Muscle of leg (tissue), 3 donors: ENCODE measurements at regions not wholly inside any gene's neighbourhood (a gene's known extent, or its start where the extent isn't known, plus 50 kb on each side); places are given as distances from the start of the nearest gene placed in this dataset.

ENCODE experiments used
- DNase-seq: peaks from one replicate; pipeline ENCODE4 v3.0.0; 2013
- H3K27ac ChIP-seq: one replicate; pipeline ENCODE4 v1.5.1; 2013; ENCODE audit warnings: mild to moderate bottlenecking, low read length, control low read depth
- H3K27me3 ChIP-seq: one replicate; pipeline ENCODE4 v1.6.1; 2013; ENCODE audit warnings: low read length; ENCODE audit not compliant: control insufficient read depth, insufficient read depth
- H3K36me3 ChIP-seq: one replicate; pipeline ENCODE4 v1.6.1; 2013; ENCODE audit warnings: low read length; ENCODE audit not compliant: control insufficient read depth, insufficient read depth
- H3K4me1 ChIP-seq: one replicate; pipeline ENCODE4 v1.6.1; 2013; ENCODE audit warnings: low read length; ENCODE audit not compliant: control insufficient read depth, insufficient read depth
- H3K4me3 ChIP-seq: one replicate; pipeline ENCODE4 v1.5.1; 2013; ENCODE audit warnings: low read length, control low read depth
- H3K9me3 ChIP-seq: replicated peaks from 2 replicates; pipeline ENCODE4 v1.6.1; 2013; ENCODE audit warnings: low read depth, low read length; ENCODE audit not compliant: control insufficient read depth
- WGBS: methylation state at CpG from one replicate; pipeline ENCODE4 v1.1.5; 2013; ENCODE audit warnings: missing lambda C conversion rate; ENCODE audit not compliant: insufficient coverage; 5-methylcytosine and 5-hydroxymethylcytosine counted together

- WGBS: no CpG with 5 or more reads among the region's 2 CpGs
- peak; percentile 90 for DNase-seq
- Histone ChIP-seq H3K27me3 (no peaks in the 10 kb centered on the region), H3K36me3 (no peaks in the 10 kb centered on the region), H3K4me1 (no peaks in the 10 kb centered on the region), H3K27ac (peak overlapping the region; percentile 67), H3K9me3 (no peaks in the 10 kb centered on the region), H3K4me3 (no peak overlapping the region)
Measured at GRCh38 chr6:74689601-74690000, 516.3 kb downstream of the COL12A1 start.

DNA sequence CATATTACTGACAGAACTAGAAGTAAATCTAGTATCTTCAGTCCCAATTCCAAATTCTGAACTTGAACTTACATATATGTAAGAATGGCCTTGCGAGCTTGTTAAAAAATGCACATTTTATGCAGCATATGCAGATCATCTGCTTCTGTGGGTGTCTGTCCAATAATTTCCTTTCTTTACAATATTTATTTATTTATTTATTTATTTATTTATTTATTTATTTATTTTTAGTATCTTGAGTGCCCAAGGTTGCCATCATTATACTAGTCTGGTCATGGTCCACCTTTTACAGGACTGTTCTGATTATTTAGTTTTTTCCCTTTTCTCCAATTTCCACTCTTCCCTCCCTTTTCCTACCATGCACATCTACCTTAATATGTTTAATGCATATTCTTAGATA lies 528.4 kb downstream of the COL12A1 start:
- Histone ChIP-seq H3K4me1 (no peaks in the 10 kb centered on the region), H3K36me3 (no peaks in the 10 kb centered on the region), H3K27me3 (no peaks in the 10 kb centered on the region), H3K27ac (no peak overlapping the region), H3K9me3 (no peaks in the 10 kb centered on the region), H3K4me3 (no peak overlapping the region)
- WGBS: no CpG with 5 or more reads among the region's 1 CpG
- no peak for DNase-seq

GRCh38 chr6:74676906-74677305 lies 528.9 kb downstream of the COL12A1 start:
- H3K36me3 ChIP-seq: no peaks in the 10 kb centered on the region
- H3K4me3 ChIP-seq: no peak overlapping the region
- H3K4me1 ChIP-seq: no peaks in the 10 kb centered on the region
- H3K27ac ChIP-seq: no peak overlapping the region
- no CpG with 5 or more reads among the region's 1 CpG for WGBS
- no peak for DNase-seq
- no peaks in the 10 kb centered on the region for H3K9me3 ChIP-seq
- no peaks in the 10 kb centered on the region for H3K27me3 ChIP-seq

DNA sequence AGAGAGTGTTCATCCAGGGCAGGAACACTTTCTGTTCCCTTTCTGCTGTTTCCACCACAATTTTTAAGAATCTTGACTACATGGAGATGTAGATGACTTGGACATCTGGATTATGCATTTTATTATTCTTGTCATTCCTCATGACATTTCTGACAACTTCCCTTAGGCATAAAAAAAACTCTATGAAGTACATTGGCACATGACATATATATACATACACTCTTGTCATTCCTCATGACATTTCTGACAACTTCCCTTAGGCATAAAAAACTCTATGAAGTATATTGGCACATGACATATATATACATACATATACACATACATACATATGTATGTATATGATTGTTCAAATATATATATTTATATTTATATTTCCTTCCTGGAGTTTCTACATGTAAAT lies 531.5 kb downstream of the COL12A1 start:
- Histone ChIP-seq H3K9me3 (no peaks in the 10 kb centered on the region), H3K27ac (no peak overlapping the region), H3K4me3 (no peak overlapping the region), H3K4me1 (no peaks in the 10 kb centered on the region), H3K27me3 (no peaks in the 10 kb centered on the region), H3K36me3 (no peaks in the 10 kb centered on the region)
- DNase-seq: no peak

GRCh38 chr6:74671558-74672025 lies 534.3 kb downstream of the COL12A1 start:
- no peaks in the 10 kb centered on the region for H3K9me3 ChIP-seq
- H3K4me3 ChIP-seq: no peak overlapping the region
- H3K27ac ChIP-seq: no peak overlapping the region
- WGBS: 67% methylated on average over 2 of the region's 6 CpGs
- no peaks in the 10 kb centered on the region for H3K27me3 ChIP-seq
- no peak for DNase-seq
- H3K36me3 ChIP-seq: no peaks in the 10 kb centered on the region
- H3K4me1 ChIP-seq: no peaks in the 10 kb centered on the region

DNA sequence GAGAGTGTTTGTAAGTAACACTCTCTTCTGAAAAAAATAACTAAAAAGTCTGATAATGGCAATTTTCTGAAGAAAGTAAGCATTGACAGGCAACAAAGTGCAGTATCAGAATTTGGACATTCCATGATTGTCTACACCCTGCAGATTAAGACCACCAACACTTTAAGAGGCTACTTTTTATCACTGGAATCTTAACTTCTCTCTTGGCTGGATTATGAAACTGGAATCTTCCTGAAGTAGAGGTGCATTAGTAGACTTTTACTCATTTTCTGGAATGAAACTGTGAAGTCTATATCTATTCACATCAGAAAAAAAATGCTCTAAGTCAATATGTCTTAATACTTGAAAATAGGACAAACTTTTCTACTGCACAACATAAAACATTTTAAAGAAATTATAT lies 547.5 kb downstream of the COL12A1 start:
- Histone ChIP-seq H3K9me3 (peaks cover 2% of the 10 kb centered on the region), H3K4me3 (no peak overlapping the region), H3K36me3 (no peaks in the 10 kb centered on the region), H3K27me3 (no peaks in the 10 kb centered on the region), H3K4me1 (no peaks in the 10 kb centered on the region), H3K27ac (no peak overlapping the region)
- no peak for DNase-seq

GRCh38 chr6:74657931-74658330 lies 547.9 kb downstream of the COL12A1 start:
- WGBS: no CpG with 5 or more reads among the region's 1 CpG
- H3K4me3 ChIP-seq: no peak overlapping the region
- no peaks in the 10 kb centered on the region for H3K27me3 ChIP-seq
- no peaks in the 10 kb centered on the region for H3K36me3 ChIP-seq
- no peak overlapping the region for H3K27ac ChIP-seq
- no peaks in the 10 kb centered on the region for H3K4me1 ChIP-seq
- peaks cover 2% of the 10 kb centered on the region for H3K9me3 ChIP-seq
- no peak for DNase-seq

DNA sequence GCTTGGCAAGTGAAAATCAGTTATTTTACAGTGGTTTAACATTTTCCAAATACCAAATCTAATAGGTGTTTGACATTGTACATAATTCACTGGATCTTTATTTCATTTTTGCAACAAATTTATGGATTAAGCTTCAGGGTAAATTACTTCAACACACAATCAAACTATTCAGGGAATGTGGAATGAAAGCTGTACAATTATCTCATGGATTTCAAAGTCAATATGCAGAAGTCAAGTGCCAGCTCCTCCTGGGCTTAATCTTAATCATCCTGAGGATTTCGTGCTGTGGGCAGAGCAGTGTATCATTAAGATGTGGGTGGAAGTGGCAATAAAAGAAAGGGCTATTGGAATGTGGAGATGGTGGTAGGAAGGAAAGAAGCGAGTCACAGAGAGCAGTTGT lies 548.8 kb downstream of the COL12A1 start:
- Histone ChIP-seq H3K27me3 (no peaks in the 10 kb centered on the region), H3K9me3 (peaks cover 2% of the 10 kb centered on the region), H3K36me3 (no peaks in the 10 kb centered on the region), H3K4me3 (no peak overlapping the region), H3K27ac (no peak overlapping the region), H3K4me1 (no peaks in the 10 kb centered on the region)
- DNase-seq: no peak
- whole genome bisulfite sequencing: 43% methylated on average over 1 of the region's 2 CpGs

- H3K36me3 ChIP-seq: no peaks in the 10 kb centered on the region
- no peaks in the 10 kb centered on the region for H3K4me1 ChIP-seq
- no peak for DNase-seq
- no peak overlapping the region for H3K27ac ChIP-seq
- H3K9me3 ChIP-seq: peaks cover 2% of the 10 kb centered on the region
- no peaks in the 10 kb centered on the region for H3K27me3 ChIP-seq
- H3K4me3 ChIP-seq: no peak overlapping the region
- no CpG with 5 or more reads among the region's 1 CpG for WGBS
Measured at GRCh38 chr6:74656453-74656852, 549.4 kb downstream of the COL12A1 start.

DNA sequence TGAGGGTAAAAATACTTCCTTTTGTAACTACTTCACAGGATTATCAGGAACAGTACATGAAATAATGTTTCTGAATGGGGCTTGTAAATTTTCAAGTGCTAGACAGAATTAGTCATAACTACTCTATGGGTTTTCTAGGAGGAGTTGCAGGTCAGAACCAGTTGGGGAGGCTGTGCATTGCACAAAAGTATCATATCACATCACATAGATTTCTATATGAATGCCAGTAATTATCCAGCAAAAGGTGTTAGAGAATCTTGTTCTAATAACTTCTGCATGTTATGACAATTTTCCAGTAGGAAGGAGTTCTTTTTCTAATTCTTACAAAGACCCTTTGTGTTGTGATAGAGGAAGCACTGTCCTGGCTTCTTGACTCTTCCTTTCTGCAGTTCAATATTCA lies 551.6 kb downstream of the COL12A1 start:
- no peak overlapping the region for H3K27ac ChIP-seq
- no peak overlapping the region for H3K4me3 ChIP-seq
- H3K9me3 ChIP-seq: no peaks in the 10 kb centered on the region
- no peak for DNase-seq
- no peaks in the 10 kb centered on the region for H3K4me1 ChIP-seq
- no peaks in the 10 kb centered on the region for H3K36me3 ChIP-seq
- no peaks in the 10 kb centered on the region for H3K27me3 ChIP-seq

DNA sequence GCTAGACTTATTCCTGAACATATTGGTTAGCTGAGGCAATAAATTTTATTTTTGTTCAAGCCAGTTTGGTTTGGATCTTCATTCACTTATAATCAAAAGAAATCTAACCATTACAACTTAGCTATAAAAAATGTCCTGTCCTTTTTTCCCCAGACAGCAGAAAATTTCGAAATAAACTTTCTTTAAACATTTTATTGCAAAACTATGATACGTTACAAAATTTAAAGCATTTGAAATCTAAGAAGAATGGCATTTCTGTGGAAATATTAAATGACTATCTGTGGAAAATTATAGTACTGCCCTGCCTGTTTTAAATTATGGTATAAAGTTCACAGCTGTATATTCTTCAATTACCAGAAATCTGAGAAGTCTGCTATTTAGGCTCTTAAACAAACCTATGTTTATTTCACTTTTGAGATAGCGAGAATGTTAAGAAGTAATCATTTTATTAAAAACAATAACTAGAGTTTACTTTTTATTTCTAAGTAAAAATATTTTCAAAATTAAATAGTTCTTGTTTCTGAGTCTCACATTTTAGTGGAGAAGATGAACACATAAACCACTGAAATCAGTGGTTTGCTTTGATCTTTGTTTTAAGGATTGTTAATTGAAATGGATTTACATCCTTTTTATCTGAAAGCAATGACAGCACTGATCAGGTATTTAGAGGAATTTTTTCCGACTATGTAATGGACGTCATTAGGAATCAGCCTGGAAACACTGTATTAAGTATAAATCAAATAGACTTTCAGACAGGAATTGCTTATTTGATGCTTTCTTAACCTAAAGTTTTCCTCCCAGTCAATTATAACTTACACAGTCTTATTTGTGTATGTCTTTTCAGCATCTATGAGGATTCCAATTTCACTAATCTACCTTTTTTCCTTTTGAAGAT lies 553.7 kb downstream of the COL12A1 start:
- whole genome bisulfite sequencing: no CpG with 5 or more reads among the region's 5 CpGs
- peak; percentile 63 for DNase-seq

More for the DNA sequence above, 553.7 kb downstream of the COL12A1 start:
- Histone ChIP-seq H3K27me3 (no peaks in the 10 kb centered on the region), H3K4me3 (no peak overlapping the region), H3K36me3 (no peaks in the 10 kb centered on the region), H3K9me3 (no peaks in the 10 kb centered on the region), H3K27ac (no peak overlapping the region), H3K4me1 (no peaks in the 10 kb centered on the region)
